Posterior vena cava (tissue), 2 donors: ENCODE measurements at regions not wholly inside any gene's neighbourhood (a gene's known extent, or its start where the extent isn't known, plus 50 kb on each side); places are given as distances from the start of the nearest gene placed in this dataset.

Experiments used
- DNase-seq: peaks from one replicate; pipeline ENCODE4 v3.0.0-alpha.2; 2020; ENCODE audit warnings: low spot score
- intact Hi-C, 2 donors: fragments of 100-400 bp; cut with DNase I; formaldehyde crosslinking; loops; one replicate each; pipeline versions ENCODE4 v1.14.1 to v1.14.2; 2022 to 2023
- donor health status: DM: yes; HTN: yes; CAD: no.
- donor health status: DM: yes; HTN: yes; CAD: no.

DNA sequence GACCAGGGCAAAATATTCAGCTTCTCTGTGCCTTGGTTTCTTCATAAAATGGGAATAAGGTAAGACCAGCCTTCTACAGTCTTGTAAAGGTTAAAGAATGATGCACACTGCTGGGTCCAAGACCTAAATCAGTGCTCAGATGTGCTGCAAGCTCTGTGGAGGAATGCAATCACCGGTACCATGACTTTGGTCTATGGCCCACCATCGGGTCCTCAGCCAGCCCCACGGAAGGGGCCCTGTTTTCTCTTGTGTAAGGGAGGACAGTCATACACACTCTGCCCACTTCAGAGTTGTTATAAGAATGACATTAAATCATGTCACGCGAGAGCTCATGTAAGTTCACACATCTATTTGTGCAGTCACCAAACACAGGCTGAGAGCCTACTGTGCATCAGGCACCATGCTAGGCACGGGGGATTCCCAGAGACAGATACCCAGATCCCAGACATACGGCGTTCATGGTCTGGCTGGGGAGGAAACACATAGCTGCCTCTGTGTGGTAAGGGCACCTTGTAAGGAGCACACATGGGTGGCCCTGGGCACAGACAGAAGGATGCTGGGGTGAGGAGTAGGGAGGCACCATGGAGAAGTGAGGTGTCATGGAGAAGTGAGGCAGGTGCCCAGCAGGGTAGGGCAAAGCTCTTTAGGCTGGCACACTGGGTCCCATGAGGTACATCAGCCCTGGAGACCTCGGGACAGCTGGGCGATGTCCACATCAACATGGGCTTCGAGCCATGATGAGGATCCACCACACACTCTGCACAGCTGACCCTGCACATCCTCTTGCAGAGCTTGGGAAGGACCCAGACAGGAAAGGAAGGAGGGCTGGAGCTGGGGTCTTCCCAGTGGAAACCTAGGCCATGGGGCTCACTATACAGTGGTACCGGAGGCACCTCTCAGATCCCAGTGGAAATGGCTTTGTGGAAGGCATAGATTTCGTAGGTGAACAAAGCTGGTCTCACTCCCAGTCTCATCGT lies 190.4 kb upstream of the DIO3 start:
- intact Hi-C loops: loop anchor here in 1 of 2 donors (1.0 kb wide), 1 partner anchor 23 kb away; no protein-coding TSS in a partner anchor
- no peak for DNase-seq

DNA sequence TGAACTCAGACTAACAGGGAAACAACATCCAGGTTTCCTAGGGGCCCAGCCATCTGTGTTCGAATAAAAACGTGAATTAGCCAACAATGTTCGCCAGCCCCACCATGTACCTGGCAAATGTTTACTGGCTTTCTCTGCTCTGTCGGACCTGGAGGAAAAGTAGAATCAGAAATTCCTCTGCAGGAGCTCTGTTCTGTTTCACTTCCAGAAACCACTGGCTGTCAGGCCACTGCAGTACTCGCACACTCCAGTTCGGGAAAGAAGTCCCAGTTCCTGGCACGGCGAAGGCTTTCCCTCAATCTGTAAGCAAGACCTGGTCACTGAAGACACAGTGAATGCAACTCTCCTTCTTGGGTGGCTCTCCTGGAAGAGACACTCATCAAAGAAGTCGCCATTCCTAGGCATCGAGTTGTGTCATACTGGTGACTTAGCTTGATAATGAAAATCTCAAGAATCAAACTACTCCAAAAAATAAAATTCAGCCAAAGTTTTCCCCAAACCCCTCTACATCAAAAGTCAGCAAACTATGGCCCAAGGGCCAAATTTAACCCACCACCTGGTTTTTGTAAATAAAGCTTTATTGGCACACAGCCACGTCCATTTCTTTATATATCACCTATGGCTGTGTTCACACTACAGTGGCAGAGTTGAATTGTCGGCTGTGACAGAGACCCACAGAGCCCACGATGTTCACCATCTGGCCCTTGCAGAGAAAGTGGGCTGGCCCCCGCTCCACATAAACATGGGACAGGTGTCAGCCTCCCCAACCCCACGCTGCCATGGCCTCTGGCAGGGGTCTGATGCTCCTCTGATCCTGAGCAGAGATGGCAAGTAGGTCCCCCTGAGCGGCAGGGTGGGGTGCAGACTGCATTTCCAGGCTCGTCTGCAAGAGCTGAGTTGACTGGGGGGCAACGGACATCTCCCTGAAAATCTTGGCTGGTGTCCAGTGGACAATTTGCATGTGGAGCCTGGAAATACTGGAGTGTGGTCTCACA lies 189.2 kb upstream of the DIO3 start:
- intact Hi-C loops: no loop called here
- DNase-seq: no peak

DNA sequence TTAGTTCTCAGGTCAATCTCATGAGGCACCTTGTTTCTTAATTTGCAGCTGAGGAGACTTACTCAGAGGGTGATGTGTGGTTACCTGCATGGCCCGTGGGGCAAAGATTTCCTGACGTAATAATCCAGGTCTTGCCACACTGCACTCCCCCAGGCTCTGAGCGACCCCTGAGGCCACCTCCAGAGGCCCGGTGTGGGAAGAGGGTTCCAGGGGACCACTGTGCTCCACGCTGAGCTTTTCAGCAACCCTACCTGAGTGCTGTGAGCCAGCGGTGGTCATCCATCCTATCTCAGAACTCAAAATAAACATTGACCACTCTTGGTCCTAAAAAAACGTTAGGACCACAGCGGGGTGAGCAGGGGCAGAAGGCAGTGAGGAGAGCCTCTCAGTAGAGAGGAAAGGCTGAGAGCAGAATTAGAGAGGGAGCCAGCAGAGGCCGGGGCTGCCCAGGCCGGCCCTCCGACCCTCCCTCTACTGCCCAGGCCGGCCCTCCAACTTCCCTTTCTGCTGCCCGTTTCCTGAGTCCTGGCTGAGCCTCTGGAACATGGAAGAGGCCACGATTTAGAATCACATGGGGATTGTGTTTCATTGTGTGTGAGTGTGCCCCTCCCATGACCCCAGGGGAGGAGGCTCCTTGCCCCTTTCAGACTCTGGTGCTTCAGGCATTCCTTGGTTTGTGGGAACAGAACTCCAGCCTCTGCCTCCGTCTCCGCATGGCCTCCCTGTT lies 188.2 kb upstream of the DIO3 start:
- intact Hi-C loops: no loop called here
- DNase-seq: no peak

DNA sequence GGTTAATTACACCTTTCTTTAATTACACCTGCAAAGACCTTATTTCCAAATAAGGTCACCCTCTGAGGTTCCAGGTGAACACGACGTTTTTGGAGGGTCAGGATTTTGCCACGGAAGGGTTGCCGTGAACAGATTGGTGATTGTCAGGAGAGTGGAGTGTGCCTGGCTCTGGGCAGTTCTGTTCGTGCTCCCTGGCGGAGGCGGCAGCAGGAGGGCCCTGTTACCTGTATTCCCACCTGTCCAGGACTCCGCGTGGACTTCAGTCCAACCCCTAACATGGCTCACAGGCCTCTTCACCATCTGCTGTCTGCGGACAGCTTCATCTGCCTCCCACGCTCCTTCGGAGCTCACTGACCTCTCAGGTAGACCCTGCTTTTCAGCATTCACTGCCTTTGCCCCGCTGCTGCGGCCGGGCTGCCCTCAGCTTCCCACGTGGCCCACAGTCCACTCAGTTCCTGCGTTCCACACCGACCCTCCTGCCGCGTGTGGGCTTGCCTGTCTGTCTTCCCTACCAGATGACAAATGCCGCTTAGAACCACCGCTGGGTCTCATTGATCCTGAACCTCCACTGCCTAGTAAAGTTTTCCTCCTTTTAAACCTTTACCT lies 187.5 kb upstream of the DIO3 start:
- DNase-seq: no peak
- intact Hi-C loops: no loop called here

DNA sequence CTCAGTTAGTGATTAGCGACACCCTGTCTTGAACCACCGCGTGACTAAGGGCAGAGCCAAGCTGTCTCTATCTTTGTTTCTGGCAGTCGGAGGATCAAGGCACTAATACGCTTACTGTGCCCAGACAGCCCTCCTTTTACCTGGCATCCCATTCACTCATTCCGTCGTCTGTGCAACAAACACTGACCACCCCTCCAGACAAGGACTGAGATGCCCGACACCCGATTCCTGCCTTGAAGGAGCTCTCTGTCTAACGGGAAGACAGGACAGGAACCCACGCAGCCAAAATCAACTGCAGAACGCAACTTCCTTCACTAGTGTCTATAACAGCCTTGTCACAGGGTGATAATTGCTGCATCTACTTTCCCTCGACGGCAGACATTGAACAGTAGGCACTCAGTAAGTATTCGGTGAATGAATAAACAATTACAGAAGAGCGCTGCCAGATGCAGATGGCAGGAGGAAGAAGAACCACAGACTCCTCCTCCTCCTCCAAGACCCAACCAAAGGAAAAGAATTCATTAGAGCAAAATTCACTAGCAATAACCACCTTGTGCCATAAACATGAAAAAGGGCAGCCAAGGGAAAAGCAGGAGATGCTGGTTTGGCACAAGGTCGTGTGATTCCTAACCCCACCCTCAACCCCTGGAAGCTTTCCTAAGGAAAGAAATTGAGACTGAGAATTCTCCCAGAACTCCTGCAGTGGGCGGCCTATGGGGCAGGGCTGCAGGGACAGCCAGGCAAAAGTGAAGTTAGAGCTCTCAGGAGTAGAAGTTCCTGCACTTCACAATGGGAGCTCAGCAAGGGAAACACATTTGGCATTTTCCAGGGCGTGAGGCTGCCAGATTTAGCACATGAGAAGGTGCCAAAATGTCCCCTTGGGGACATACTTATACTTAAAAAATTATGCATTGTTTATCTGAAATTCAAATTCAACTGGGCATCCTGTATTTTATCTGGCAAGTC lies 186.6 kb upstream of the DIO3 start:
- intact Hi-C loops: no loop called here
- DNase-seq: no peak

DNA sequence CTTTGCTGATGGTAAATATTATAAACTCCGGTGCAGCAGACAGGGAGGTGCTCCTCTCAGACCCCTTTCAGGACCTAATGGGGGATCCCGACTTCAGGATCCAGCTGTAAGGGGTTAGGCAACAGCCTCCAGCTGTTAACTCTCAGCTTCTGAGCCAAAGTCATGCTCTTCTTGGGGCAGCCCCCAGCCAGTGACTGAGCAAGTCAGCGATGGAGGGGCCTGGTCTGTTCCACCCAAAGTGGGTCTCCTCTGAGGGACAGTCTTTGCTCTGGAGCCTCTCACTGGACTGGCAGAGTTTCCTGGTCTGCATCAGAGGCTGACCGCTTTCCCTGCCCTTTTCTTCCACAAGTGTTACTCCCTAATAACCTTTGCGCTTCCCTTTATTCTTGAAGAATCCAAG lies 184.2 kb upstream of the DIO3 start:
- intact Hi-C loops: no loop called here
- DNase-seq: no peak

DNA sequence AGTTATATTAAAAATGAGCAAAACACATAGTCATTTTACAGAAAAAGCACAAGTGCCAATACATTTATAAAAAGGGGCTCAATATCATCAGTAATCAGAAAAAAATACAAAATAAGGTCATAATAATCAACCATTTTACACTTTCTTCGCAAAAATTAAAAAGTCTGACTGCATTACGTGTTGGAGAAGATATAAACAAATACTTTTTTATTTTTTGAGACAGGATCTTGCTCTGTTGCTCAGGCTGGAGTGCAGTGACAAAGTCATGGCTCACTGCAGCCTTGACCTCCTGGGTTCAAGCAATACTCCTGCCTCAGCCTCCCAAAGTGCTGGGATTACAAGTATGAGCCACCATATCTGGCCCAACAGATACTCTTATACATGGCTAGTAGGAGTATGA lies 181.5 kb upstream of the DIO3 start:
- no peak for DNase-seq
- intact Hi-C loops: loop anchor here in 1 of 2 donors (2.0 kb wide), 1 partner anchor 33 kb away; no protein-coding TSS in a partner anchor

DNA sequence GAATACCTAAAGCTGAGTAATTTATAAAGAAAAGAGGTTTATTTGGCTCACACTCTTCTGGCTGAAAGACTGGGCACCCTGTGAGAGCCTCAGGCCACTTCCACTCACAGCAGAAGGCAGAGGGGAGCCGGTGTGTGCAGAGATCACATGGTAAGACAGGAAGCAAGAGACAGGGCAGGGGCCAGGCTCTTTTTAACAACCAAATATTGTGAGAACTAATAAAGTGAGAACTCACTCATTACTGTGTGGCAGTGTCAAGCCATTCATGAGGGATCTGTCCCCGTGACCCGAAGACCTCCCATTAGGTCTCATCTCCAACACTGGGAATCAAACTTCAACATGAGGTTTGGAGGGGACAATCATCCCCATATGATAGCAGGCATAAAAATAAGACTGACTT lies 180.8 kb upstream of the DIO3 start:
- intact Hi-C loops: no loop called here
- DNase-seq: no peak

DNA sequence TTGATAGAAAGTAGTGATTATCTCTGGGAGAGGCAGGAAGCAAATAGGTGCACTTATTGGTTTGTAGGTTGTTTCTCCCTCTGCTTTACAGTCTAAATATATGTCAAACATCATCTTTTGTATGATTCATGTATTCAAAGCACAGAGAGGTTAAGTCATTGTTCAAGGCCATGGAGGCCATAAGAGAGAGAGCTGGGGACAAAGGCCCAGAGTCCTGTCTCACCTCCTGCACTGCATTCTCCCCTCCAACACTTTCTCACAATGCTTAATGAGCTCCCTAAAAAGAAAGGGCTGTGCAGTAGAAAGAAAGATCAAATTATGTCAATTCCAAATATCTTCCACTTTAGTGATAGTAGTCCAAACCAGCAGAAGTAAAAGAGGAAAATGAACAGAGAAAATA lies 180.4 kb upstream of the DIO3 start:
- DNase-seq: no peak

DNA sequence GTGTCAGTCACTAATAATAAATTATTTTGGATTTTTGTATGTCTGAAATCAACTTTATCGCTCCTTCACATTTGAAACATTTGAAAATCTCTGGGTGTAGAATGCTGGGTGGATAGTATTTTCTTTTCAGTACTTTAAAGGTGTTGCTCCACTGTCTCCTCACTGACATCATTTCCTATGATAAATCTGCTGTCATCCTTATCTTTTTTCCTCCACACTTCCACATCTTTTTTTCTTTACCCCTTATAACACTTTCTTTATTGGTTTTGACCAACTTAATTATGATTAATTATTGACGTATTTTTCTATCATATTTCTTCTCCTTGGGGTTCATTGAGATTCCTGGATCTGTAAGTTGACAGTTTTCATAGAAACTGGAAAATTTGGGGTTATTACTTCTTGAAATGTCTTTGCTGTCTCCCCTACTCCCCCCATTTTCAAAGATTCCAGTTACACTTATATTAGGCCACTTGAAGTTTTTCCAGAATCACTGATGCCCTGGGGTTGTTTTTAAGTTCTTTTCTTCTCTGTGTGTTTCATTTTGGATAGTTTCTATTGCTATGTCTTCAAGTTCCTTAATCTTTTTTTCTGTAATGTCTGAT lies 177.5 kb upstream of the DIO3 start:
- DNase-seq: no peak
- intact Hi-C loops: no loop called here

More for the DNA sequence above, 180.4 kb upstream of the DIO3 start:
- intact Hi-C loops: no loop called here

DNA sequence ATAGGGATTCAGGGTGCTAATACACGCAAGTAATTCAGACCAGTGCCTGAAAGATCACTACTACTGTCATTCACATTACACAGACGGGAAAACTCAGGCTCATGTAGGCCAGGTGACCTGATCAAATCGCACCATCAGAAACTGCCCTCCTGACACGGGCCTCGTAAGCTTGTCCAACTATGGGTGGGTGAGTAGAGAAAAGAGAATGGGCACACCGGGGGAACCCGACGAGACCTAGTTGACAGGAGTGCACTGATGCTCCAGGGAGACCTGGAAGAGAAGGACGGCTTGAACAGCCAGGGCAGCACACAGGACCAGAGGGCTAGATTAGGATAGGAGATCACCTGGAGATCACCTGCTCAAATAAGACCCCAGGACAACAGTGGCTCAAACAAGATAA lies 166.9 kb upstream of the DIO3 start:
- intact Hi-C loops: no loop called here
- no peak for DNase-seq

DNA sequence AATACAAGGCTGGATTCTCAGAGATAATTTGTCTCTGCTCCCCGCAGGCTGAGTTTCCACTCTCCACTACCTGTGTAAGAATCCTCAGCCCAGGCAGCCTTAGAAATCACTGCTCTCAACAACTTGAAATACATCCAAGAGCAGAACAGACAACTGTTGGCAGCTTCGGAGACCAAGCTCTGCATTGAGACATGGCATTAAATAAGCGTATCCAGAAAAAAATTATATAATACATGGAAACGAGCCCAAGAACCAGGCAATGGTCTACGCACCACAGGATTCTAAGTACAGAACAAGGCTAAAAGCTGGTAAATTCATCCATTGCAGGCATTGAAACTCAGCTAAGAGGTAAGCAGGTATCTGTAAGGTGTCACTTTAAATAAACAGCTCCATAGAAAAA lies 165.5 kb upstream of the DIO3 start:
- DNase-seq: no peak
- intact Hi-C loops: no loop called here

DNA sequence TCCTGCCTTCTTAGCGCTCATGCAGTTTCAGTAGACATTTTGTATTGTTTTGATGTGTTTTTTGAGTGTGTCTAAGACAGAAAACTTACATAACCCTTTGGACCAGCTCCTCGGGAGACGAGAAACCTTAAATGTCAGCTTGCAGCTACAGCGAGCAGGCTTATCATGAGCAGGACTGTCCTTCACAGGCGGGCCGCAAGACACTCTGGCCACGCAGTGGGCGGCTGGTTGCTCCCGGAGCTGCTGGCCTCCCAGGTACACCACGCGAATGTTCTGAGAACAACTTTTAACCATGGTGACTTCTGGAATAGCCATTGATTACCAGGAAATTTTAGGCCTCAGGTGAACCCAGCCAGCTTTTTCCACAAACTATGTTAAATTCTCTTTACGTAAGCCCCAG lies 164.1 kb upstream of the DIO3 start:
- no peak for DNase-seq
- intact Hi-C loops: no loop called here

DNA sequence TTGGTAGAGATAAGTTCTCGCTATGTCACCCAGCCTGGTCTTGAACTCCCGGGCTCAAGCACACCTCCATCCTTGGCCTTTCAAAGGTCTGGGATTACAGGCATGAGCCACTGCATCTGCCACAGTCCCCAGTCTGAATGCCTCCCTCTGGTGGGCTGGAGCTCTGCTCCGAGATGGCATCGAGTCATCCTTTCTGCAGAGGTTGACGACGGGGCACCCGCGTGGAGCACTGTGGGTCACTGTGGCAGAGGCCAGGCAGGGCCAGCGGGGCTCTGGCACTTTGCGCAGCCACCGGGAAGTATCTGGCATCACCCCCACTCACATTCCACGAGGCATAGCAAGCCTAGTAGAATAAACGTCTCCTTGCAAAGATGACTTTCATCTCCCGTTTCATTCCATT lies 163.3 kb upstream of the DIO3 start:
- DNase-seq: no peak
- intact Hi-C loops: no loop called here

DNA sequence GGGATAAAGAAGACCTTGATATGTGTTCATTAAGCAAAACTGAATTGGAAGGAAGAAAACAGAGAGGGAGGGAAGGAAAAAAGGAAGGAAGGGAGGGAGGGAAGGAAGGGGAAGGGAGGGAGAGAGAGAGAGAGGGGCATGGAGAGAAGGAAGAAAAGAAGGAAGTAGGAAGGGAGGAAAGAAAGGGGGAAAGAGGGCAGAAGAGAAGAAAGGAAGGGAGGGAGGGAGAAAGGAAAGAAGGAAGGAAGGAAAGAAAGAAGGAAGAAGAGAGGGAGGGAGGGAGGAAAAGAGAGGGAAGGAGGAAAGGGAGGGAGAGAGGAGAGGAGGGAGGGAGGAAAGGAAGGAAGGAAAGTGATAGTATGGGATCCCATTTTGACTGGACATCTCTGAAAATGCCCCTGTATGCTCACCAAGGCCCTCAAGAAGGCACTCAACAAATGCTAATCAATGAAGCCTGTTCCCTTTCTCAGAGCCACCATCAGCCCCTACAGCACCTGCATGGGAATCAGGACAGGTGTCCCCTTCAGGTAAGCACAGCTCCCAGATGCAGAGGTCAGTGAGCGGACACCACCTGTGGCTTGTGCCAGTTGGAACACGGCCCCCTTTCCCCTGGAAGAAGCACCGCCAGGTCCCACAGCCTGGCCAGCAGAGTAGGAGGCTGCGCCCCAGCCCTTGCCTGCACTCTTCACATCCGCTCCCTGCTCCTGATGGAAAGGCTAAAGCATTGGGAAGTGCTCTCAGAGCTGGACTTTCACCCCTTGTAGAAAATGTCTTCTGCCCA lies 161.4 kb upstream of the DIO3 start:
- DNase-seq: no peak
- intact Hi-C loops: no loop called here

DNA sequence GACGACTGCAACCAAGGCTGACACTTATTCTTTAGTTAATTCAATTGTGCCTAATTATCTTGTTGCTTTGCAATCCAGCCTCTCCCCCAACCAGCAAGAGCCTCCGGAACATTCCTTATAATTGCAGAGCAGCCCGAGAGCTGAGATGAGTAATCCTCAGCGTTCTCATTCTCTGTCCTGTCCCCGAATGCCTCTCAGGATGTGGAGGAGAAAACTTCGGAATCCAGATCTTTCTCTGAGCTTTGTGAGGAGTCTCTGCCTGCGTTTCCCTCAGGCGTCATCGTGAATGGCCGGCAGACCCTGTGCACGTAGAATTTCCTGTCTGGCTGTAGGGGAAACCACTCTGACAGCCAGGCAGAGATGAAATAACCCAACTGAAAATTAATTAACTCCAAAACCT lies 160.5 kb upstream of the DIO3 start:
- intact Hi-C loops: no loop called here
- no peak for DNase-seq
